Erythroblast (primary cell): ENCODE measurements at regions not wholly inside any gene's neighbourhood (a gene's known extent, or its start where the extent isn't known, plus 50 kb on each side); places are given as distances from the start of the nearest gene placed in this dataset.

Source experiments
- GATA1 ChIP-seq: IDR thresholded peaks from 2 replicates; pipeline ENCODE4 v1.6.1; 2011; ENCODE audit warnings: low read depth, mild to moderate bottlenecking, control low read depth, low read length, moderate library complexity
- POLR2A ChIP-seq: IDR thresholded peaks from 2 replicates; pipeline ENCODE4 v1.6.1; 2011; ENCODE audit warnings: mild to moderate bottlenecking, low read length

DNA sequence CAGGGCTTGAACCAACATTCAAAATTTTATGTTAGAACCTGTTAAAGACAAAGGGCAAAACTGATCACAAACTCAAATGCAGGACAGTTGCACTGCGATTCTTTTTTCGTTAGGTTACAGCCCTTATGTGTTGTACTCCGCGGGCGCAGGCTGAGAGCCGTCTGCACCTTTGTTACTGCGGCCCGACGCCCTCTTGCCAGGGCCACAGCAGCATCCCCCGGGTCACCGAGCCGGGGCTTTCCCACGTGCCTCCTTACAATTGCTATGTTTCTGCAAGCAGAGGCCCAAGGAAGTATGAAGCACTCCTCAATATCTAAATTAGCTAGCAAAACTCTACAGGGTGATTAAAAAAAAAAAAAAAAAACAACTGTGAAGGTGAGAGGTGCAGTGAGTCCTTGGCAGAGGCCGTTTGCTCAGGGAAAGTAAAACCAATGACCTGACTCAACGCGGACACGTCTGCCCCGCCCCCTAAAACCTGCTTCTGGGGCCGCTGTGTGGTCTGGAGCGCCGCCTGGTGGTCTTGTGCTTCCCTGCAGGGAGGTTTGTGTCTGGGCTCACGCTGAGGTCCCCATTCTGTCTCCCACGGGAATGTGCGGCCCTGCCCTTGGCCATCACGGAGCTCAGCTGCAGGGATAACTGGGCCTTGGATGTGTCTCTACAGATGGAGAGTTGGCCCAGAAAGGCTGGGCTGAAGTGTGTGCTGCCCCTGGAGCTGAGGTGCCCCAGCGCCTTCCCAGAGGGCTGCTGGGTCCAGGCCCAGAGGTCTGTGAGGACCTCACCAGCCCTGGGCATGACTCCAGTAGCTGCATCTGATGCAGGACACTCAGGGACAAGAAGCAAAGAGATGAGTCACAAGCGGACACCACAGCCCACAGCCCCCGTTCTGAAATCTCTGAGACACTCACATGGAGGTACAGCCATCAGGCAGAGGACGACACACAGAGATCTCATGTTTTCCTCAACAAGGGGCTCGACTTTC is 418.5 kb downstream of the TMEM121 start:
- TF ChIP-seq POLR2A: no peak
- no peak for TF ChIP-seq GATA1
